Nephron progenitor cell (in vitro differentiated cells): ENCODE measurements at regions not wholly inside any gene's neighbourhood (a gene's known extent, or its start where the extent isn't known, plus 50 kb on each side); places are given as distances from the start of the nearest gene placed in this dataset.

Experiments
- DNase-seq: peaks from one replicate; pipeline ENCODE4 v3.0.0; 2021
- H3K27ac Mint-ChIP-seq: 2 replicates; pipeline ENCODE4 v1.8.0; 2021; ENCODE audit warnings: mild to moderate bottlenecking, moderate library complexity, mixed read lengths
- H3K27me3 Mint-ChIP-seq: 2 replicates; pipeline ENCODE4 v1.8.0; 2021; ENCODE audit warnings: mild to moderate bottlenecking, low read depth, mixed read lengths; ENCODE audit not compliant: poor library complexity
- H3K36me3 Mint-ChIP-seq: 2 replicates; pipeline ENCODE4 v1.8.0; 2021; ENCODE audit warnings: low read depth, mixed read lengths
- H3K4me1 Mint-ChIP-seq: 2 replicates; pipeline ENCODE4 v1.8.0; 2021; ENCODE audit warnings: mixed read lengths
- H3K4me3 Mint-ChIP-seq: 2 replicates; pipeline ENCODE4 v1.8.0; 2021; ENCODE audit warnings: mild to moderate bottlenecking, moderate library complexity, mixed read lengths
- H3K9me3 Mint-ChIP-seq: 2 replicates; pipeline ENCODE4 v1.8.0; 2021; ENCODE audit warnings: mild to moderate bottlenecking, moderate library complexity, mixed read lengths
- CTCF ChIP-seq: fragments of 200-600 bp; sonication (generic); IDR thresholded peaks from 2 replicates; pipeline ENCODE4 v1.5.0; 2021; ENCODE audit warnings: antibody characterized with exemption

GRCh38 chr17:33500151-33500550 is 207.1 kb upstream of the ASIC2 start:
- peaks cover 15% of the 10 kb centered on the region for H3K27me3 Mint-ChIP-seq
- no peak overlapping the region for H3K27ac Mint-ChIP-seq
- no peaks in the 10 kb centered on the region for H3K9me3 Mint-ChIP-seq
- peaks cover 5% of the 10 kb centered on the region for H3K4me1 Mint-ChIP-seq
- H3K36me3 Mint-ChIP-seq: no peaks in the 10 kb centered on the region
- DNase-seq: no peak
- TF ChIP-seq CTCF: no peak
- no peak overlapping the region for H3K4me3 Mint-ChIP-seq

- H3K4me3 Mint-ChIP-seq: no peak overlapping the region
- no peak overlapping the region for H3K27ac Mint-ChIP-seq
- TF ChIP-seq CTCF: no peak
- H3K27me3 Mint-ChIP-seq: peaks cover 8% of the 10 kb centered on the region
- H3K9me3 Mint-ChIP-seq: no peaks in the 10 kb centered on the region
- peaks cover 5% of the 10 kb centered on the region for H3K4me1 Mint-ChIP-seq
- no peak for DNase-seq
- no peaks in the 10 kb centered on the region for H3K36me3 Mint-ChIP-seq
These were observed 208.1 kb upstream of the ASIC2 start for GRCh38 chr17:33501185-33501584.

- no peak for TF ChIP-seq CTCF
- peaks cover 10% of the 10 kb centered on the region for H3K4me1 Mint-ChIP-seq
- no peaks in the 10 kb centered on the region for H3K9me3 Mint-ChIP-seq
- H3K36me3 Mint-ChIP-seq: no peaks in the 10 kb centered on the region
- no peak overlapping the region for H3K4me3 Mint-ChIP-seq
- DNase-seq: no peak
- H3K27ac Mint-ChIP-seq: no peak overlapping the region
- peaks cover 16% of the 10 kb centered on the region for H3K27me3 Mint-ChIP-seq
These were observed 211.5 kb upstream of the ASIC2 start for GRCh38 chr17:33504571-33504970.

- Mint-ChIP-seq H3K4me1 (peaks cover 10% of the 10 kb centered on the region), H3K4me3 (no peak overlapping the region), H3K27ac (peak overlapping the region; percentile 26), H3K9me3 (no peaks in the 10 kb centered on the region), H3K36me3 (no peaks in the 10 kb centered on the region), H3K27me3 (peaks cover 21% of the 10 kb centered on the region)
- TF ChIP-seq CTCF: no peak
- DNase-seq: no peak
These were observed 214.0 kb upstream of the ASIC2 start for GRCh38 chr17:33506889-33507650.

GRCh38 chr17:33508215-33508614 is 215.1 kb upstream of the ASIC2 start:
- Mint-ChIP-seq H3K4me1 (peaks cover 10% of the 10 kb centered on the region), H3K9me3 (no peaks in the 10 kb centered on the region)
- TF ChIP-seq CTCF: no peak

GRCh38 chr17:33509331-33509730 is 216.2 kb upstream of the ASIC2 start:
- no peaks in the 10 kb centered on the region for H3K9me3 Mint-ChIP-seq
- H3K4me1 Mint-ChIP-seq: peaks cover 10% of the 10 kb centered on the region
- peaks cover 23% of the 10 kb centered on the region for H3K27me3 Mint-ChIP-seq
- DNase-seq: no peak
- no peaks in the 10 kb centered on the region for H3K36me3 Mint-ChIP-seq
- no peak overlapping the region for H3K4me3 Mint-ChIP-seq
- no peak overlapping the region for H3K27ac Mint-ChIP-seq
- no peak for TF ChIP-seq CTCF

More at GRCh38 chr17:33508215-33508614, 215.1 kb upstream of the ASIC2 start:
- H3K27ac Mint-ChIP-seq: no peak overlapping the region
- no peak overlapping the region for H3K4me3 Mint-ChIP-seq
- no peak for DNase-seq
- H3K27me3 Mint-ChIP-seq: peaks cover 21% of the 10 kb centered on the region
- no peaks in the 10 kb centered on the region for H3K36me3 Mint-ChIP-seq
